K562 (cell line): ENCODE measurements at regions not wholly inside any gene's neighbourhood (a gene's known extent, or its start where the extent isn't known, plus 50 kb on each side); places are given as distances from the start of the nearest gene placed in this dataset.

Experiments
- BHLHE40 ChIP-seq: IDR thresholded peaks from 2 replicates; pipeline ENCODE4 v1.6.1; 2011; ENCODE audit warnings: low read length, improper control_type of control experiment
- CBX3 ChIP-seq, 2 experiments: IDR thresholded peaks; 1 replicate in 1 of 2; 2 replicates in 1 of 2; pipeline ENCODE4 v1.6.1; 2012; ENCODE audit warnings: inconsistent platforms in 2 of 2, low read length in 2 of 2, borderline replicate concordance in 1 of 2, control low read depth in 1 of 2
- EZH2 ChIP-seq: IDR thresholded peaks from 2 replicates; pipeline ENCODE4 v1.6.1; 2012; ENCODE audit warnings: low read depth, mild to moderate bottlenecking, inconsistent platforms, low read length, borderline replicate concordance
- IRF9 ChIP-seq: fragments of 450-650 bp; IDR thresholded peaks from 2 replicates; pipeline ENCODE4 v1.6.1; 2016; ENCODE audit warnings: missing biosample characterization, missing genetic modification characterization
- ZFP1 ChIP-seq: fragments of 450-650 bp; formaldehyde crosslinking; IDR thresholded peaks from 2 replicates; pipeline ENCODE4 v1.4.0; 2020; ENCODE audit warnings: mild to moderate bottlenecking, mixed read lengths
- ZNF384 ChIP-seq: IDR thresholded peaks from 2 replicates; pipeline ENCODE4 v1.6.1; 2012; ENCODE audit warnings: low read depth, low read length, improper control_type of control experiment

- TF ChIP-seq CBX3 (IDR thresholded peaks at IDR 0.05; ENCODE audit: borderline replicate concordance in 1 of 2, low read length in 2 of 2) (no peak), ZNF384 (no peak), BHLHE40 (no peak), EZH2 (no peak), IRF9 (tag) (no peak), ZFP1 (CRISPR knock-in tag) (no peak)
Measured at GRCh38 chr3:106817706-106818105, 559.5 kb upstream of the CCDC54 start.
